HUES64 (cell line): ENCODE measurements at regions not wholly inside any gene's neighbourhood (a gene's known extent, or its start where the extent isn't known, plus 50 kb on each side); places are given as distances from the start of the nearest gene placed in this dataset.
"Not testable (repeated sequence)": the region's sequence is repeated elsewhere in the genome, so short reads cannot be mapped to it uniquely, and the experiment has no call there.

Experiments used
- H3K27ac ChIP-seq: 2 replicates; pipeline ENCODE4 v1.7.0; 2013; ENCODE audit warnings: low read depth, low read length, inconsistent platforms
- H3K27me3 ChIP-seq: 2 replicates; pipeline ENCODE4 v1.6.1; 2013; ENCODE audit warnings: mild to moderate bottlenecking, low read length; ENCODE audit not compliant: insufficient read depth
- H3K36me3 ChIP-seq: 2 replicates; pipeline ENCODE4 v1.6.1; 2013; ENCODE audit warnings: mild to moderate bottlenecking, low read length; ENCODE audit not compliant: insufficient read depth
- H3K4me1 ChIP-seq: 2 replicates; pipeline ENCODE4 v1.6.1; 2013; ENCODE audit warnings: mild to moderate bottlenecking, low read length, moderate library complexity; ENCODE audit not compliant: insufficient read depth
- H3K4me3 ChIP-seq: 2 replicates; pipeline ENCODE4 v1.5.1; 2013; ENCODE audit warnings: mild to moderate bottlenecking, low read length, moderate library complexity
- H3K9ac ChIP-seq: 2 replicates; pipeline ENCODE4 v1.6.1; 2013; ENCODE audit warnings: mild to moderate bottlenecking, low read depth, low read length
- H3K9me3 ChIP-seq: 2 replicates; pipeline ENCODE4 v1.6.1; 2013; ENCODE audit warnings: low read depth, low read length; ENCODE audit not compliant: insufficient read depth
- WGBS: fragments of 150-250, 120-280 bp; methylation state at CpG from one replicate; pipeline ENCODE4 v1.1.7; 2013; ENCODE audit warnings: missing lambda C conversion rate; 5-methylcytosine and 5-hydroxymethylcytosine counted together

DNA sequence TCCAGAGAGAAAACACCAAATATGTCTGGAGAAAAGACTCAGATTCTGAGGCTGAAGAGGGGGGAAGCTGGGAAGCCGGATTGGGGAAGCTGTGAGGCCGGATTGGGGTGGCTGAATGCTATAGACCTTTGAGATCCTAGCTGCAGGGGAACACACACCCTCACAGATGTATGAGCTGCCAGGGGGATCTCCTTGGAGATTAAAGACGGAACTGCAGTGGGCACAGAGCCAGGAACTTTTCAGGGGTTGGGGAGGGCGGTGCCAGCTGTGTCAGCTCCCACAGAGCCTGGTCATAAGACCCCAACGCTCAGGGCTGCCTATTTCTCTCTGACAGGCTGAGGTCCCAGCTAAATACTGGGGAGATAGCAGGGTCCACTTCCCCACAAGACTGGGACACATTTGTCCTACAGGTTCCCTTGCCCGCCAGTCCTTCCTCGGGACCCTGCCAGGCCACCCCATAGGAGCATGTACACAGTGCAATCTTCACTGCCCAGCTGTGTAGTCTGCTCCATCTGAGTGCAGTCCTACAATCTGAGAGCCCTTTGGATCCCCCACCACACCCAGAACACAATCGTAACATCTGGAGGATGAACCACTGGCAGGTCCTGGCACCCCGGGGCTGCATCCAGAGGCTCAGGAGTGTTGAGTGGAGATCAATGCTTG is 1893.9 kb downstream of the PCDH9 start:
- Histone ChIP-seq H3K27me3 (no peaks in the 10 kb centered on the region), H3K4me1 (no peaks in the 10 kb centered on the region), H3K9me3 (no peaks in the 10 kb centered on the region), H3K9ac (no peak overlapping the region), H3K4me3 (no peak overlapping the region), H3K36me3 (no peaks in the 10 kb centered on the region), H3K27ac (no peak overlapping the region)
- 93% methylated on average over 9 of the region's 9 CpGs for WGBS

DNA sequence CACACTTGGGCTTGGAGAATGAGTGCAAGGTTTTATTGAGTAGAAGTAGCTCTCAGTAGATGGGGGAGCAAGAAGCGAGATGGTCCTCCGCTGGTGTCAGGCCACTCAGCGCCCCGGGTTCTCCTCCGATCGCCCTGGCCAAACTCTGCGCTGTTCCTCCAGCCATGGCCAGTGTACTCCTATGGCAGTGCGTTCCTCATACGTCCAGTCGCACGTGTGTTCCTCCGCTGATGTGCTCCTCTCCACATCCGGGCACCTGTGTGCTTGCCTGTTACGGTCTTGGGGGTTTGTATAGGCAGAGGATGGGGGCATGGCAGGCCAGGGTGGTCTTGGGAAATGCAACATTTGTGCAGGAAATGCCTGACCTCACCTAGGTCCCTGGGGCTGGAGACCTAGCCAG is 1899.4 kb downstream of the PCDH9 start:
- Histone ChIP-seq H3K9ac (no peak overlapping the region), H3K9me3 (no peaks in the 10 kb centered on the region), H3K36me3 (no peaks in the 10 kb centered on the region), H3K4me3 (no peak overlapping the region), H3K27me3 (no peaks in the 10 kb centered on the region), H3K4me1 (no peaks in the 10 kb centered on the region), H3K27ac (no peak overlapping the region)
- WGBS, result 97% methylated on average over 14 of the region's 14 CpGs

DNA sequence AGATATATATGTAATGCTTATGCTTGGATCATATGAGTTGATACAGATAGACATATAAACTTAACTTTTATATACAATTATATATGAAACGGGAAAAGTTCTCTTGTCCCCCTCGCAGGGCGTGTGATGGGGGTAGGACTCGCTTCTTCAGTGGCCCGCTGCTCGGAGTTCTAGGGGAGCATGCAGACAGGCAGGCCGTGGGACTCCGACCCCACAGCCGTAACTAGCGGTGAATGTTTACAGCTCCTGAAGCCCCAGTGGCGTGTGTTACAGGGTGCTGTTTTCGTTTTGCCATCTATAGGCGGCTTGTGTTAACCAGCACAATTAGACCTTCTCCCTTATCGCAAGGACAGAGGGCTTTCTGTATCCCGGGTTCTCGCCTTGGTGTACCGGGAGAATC is 1899.8 kb downstream of the PCDH9 start:
- Histone ChIP-seq H3K9ac (no peak overlapping the region), H3K4me1 (no peaks in the 10 kb centered on the region), H3K9me3 (no peaks in the 10 kb centered on the region), H3K27me3 (no peaks in the 10 kb centered on the region), H3K27ac (no peak overlapping the region), H3K36me3 (no peaks in the 10 kb centered on the region), H3K4me3 (no peak overlapping the region)
- 96% methylated on average over 17 of the region's 17 CpGs for WGBS

GRCh38 chr13:65323192-65323591 is 1906.9 kb downstream of the PCDH9 start:
- not testable (repeated sequence) for H3K4me3 ChIP-seq, H3K9ac ChIP-seq, H3K4me1 ChIP-seq, H3K27ac ChIP-seq, H3K27me3 ChIP-seq, H3K36me3 ChIP-seq, H3K9me3 ChIP-seq
- 98% methylated on average over 15 of the region's 15 CpGs for whole genome bisulfite sequencing

- not testable (repeated sequence) for H3K27ac ChIP-seq, H3K27me3 ChIP-seq, H3K9ac ChIP-seq, H3K36me3 ChIP-seq, H3K9me3 ChIP-seq, H3K4me3 ChIP-seq, H3K4me1 ChIP-seq
- WGBS, result 100% methylated on average over 2 of the region's 2 CpGs
Observed at GRCh38 chr13:65321423-65321822, 1908.7 kb downstream of the PCDH9 start.

DNA sequence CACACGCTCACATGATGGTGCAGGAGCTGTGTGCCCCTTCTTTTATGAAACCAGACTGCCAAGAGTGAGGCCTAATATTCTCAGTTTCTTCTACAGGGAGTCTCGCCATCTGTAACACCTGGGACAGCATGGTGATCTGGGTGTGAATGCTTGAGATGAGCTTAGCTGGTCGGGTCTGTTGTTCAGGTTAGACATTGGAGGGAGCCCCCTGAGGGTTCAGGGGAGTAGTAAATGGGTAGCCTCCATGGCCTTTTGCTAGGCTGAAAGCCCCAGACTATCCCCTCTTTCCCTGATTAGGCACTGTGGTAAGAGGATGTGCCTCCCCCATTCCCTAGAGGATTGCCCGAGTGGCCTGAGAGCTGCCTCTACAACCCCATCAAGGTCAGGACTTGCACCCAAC is 1916.1 kb downstream of the PCDH9 start:
- Histone ChIP-seq H3K36me3 (no peaks in the 10 kb centered on the region), H3K4me3 (no peak overlapping the region), H3K4me1 (no peaks in the 10 kb centered on the region), H3K27ac (no peak overlapping the region), H3K9ac (no peak overlapping the region), H3K9me3 (peaks cover 8% of the 10 kb centered on the region; the same call in 1 of the 2 replicates), H3K27me3 (no peaks in the 10 kb centered on the region)
- 94% methylated on average over 4 of the region's 4 CpGs for WGBS

DNA sequence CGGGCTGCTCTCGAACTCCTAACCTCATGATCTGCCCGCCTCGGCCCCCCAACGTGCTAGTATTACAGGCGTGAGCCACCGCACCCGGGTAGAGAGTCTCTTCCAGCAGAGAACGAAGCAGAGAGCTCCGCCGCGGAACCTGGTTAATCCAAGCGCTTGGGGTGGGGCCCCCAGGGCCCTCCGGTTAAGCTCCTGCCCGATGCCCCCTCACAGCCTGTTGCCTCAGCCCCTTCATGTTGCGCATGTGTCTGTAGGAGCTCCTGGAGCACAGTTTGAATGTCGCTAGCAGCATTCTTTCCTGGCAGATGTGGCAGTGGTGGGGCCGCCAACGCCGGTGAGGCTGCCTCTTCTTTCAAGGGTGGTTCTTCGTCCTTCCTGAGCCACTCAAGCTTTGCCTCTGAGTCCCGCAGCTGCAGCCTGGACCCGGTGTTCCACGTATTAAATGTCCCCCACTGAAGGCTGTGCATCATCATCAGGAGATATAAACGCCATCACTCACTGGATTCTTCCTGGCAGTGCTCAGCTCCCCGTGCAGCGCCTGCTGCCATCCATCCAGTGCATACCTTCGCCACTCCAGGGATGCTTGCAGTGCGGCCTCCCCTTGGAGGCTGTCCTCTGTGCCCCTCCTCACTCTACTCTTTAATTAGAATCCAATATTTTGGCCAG is 1919.3 kb downstream of the PCDH9 start:
- no peak overlapping the region for H3K27ac ChIP-seq
- no peak overlapping the region for H3K9ac ChIP-seq
- no peaks in the 10 kb centered on the region for H3K36me3 ChIP-seq
- H3K4me3 ChIP-seq, result no peak overlapping the region
- H3K9me3 ChIP-seq, result peaks cover 13% of the 10 kb centered on the region; the same call in 1 of the 2 replicates
- no peaks in the 10 kb centered on the region for H3K27me3 ChIP-seq
- no peaks in the 10 kb centered on the region for H3K4me1 ChIP-seq
- WGBS, result 95% methylated on average over 29 of the region's 29 CpGs

GRCh38 chr13:65309906-65310305 is 1920.2 kb downstream of the PCDH9 start:
- Histone ChIP-seq H3K27ac (no peak overlapping the region), H3K9me3 (peaks cover 13% of the 10 kb centered on the region; the same call in 1 of the 2 replicates), H3K27me3 (no peaks in the 10 kb centered on the region), H3K4me1 (no peaks in the 10 kb centered on the region), H3K9ac (no peak overlapping the region), H3K4me3 (no peak overlapping the region), H3K36me3 (no peaks in the 10 kb centered on the region)
- 94% methylated on average over 6 of the region's 6 CpGs for WGBS

DNA sequence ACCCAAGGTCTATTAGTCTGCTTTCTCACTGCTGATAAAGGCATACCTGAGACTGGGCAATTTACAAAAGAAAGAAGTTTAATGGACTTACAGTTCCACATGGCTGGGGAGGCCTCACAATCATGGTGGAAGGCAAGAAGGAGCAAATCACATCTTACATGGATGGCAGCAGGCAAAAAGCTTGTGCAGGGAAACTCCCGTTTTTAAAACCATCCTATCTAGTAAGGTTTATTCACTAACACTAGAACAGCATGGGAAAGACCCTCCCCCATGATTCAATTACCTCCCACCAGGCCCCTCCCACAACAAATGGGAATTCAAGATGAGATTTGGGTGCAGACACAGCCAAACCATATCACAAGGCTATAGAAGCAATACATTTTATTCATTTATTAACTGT is 1921.4 kb downstream of the PCDH9 start:
- H3K9me3 ChIP-seq, result peaks cover 13% of the 10 kb centered on the region; the same call in 1 of the 2 replicates
- H3K4me3 ChIP-seq, H3K4me1 ChIP-seq, H3K27ac ChIP-seq, H3K27me3 ChIP-seq, H3K9ac ChIP-seq, H3K36me3 ChIP-seq: not testable (repeated sequence)
- WGBS, result 93% methylated on average over 1 of the region's 1 CpG

DNA sequence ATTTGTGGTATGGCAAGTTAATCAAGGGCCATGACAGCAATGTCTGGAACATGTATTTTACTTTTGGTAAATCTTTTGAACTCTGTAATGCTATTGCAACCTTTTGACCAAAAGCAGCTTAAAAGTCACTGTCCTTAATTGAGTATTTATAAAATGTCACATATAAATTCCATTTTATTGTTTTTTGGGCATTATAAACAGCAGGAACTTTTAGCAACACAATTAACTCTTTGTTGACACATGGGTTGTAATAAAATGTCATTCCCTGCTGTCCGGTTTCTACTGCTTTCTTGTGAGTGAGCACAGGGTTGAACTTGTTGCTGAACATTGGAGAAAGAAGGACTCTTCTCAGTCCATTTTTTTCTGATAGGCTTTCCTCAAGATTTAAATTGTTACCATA is 1923.1 kb downstream of the PCDH9 start:
- Histone ChIP-seq H3K4me1 (no peaks in the 10 kb centered on the region), H3K36me3 (no peaks in the 10 kb centered on the region), H3K9me3 (peaks cover 13% of the 10 kb centered on the region; the same call in 1 of the 2 replicates), H3K27me3 (no peaks in the 10 kb centered on the region), H3K9ac (no peak overlapping the region), H3K4me3 (no peak overlapping the region), H3K27ac (no peak overlapping the region)
- WGBS, result 100% methylated on average over 1 of the region's 1 CpG

- no CpG with 5 or more reads among the region's 3 CpGs for WGBS
- Histone ChIP-seq H3K27ac (no peak overlapping the region), H3K4me3 (no peak overlapping the region), H3K9me3 (no peaks in the 10 kb centered on the region), H3K9ac (no peak overlapping the region), H3K27me3 (no peaks in the 10 kb centered on the region), H3K36me3 (no peaks in the 10 kb centered on the region), H3K4me1 (no peaks in the 10 kb centered on the region)
Observed at GRCh38 chr13:65302691-65303090, 1927.4 kb downstream of the PCDH9 start.

GRCh38 chr13:65301506-65301905 is 1928.6 kb downstream of the PCDH9 start:
- H3K9ac ChIP-seq, result no peak overlapping the region
- no peaks in the 10 kb centered on the region for H3K27me3 ChIP-seq
- H3K4me3 ChIP-seq, result no peak overlapping the region
- H3K9me3 ChIP-seq, result no peaks in the 10 kb centered on the region
- no peaks in the 10 kb centered on the region for H3K36me3 ChIP-seq
- H3K27ac ChIP-seq, result no peak overlapping the region
- no peaks in the 10 kb centered on the region for H3K4me1 ChIP-seq
